GM19468 (cell line): ENCODE measurements at regions not wholly inside any gene's neighbourhood (a gene's known extent, or its start where the extent isn't known, plus 50 kb on each side); places are given as distances from the start of the nearest gene placed in this dataset.
"Not testable (repeated sequence)": the region's sequence is repeated elsewhere in the genome, so short reads cannot be mapped to it uniquely, and the experiment has no call there.

Experiments
- ATAC-seq: cut with Tn5 transposase; IDR thresholded peaks from one replicate; pipeline ENCODE4 v1.9.1; 2021; ENCODE audit warnings: mild to moderate bottlenecking, moderate library complexity, moderate number of reproducible peaks; ENCODE audit not compliant: unreplicated experiment; ENCODE audit errors: extremely low read depth

DNA sequence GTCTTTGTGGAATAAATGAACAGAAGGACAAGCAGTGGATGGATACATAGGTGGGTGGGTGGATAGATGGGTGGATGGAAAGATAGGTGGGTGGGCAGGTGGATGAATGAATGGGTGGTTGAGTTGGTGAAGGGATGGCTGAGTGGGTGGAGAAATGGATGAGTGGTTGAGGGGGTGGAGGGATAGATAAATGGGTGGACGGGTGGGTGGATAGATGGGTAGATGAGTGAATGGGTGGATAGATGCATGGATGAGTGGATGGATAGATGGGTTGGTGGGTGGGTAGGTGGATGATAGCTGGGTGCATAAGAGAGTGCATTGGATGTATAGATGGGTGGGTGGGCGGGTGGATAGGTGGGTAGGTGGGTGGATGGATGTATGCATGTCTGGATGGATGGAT lies 63.5 kb downstream of the UNC93B1 start:
- not testable (repeated sequence) for ATAC-seq

DNA sequence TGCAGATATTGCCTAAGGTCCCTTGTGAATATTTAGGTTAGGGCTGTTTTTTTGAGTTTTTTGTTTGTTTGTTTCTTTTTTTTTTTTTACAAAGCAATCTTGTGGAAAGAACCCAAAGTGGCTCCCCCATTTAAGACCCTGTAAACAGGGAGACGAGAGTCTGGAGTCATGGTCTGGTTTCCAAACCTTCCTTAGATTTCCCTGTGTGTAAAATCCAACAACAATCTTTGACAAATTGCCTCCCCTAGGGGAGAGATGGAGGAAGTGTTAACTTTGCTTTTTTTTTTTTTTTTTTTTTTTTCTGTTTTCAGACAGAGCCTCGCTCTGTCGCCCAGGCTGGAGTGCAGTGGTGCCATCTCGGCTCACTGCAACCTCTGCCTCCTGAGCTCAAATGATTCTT lies 64.9 kb downstream of the UNC93B1 start:
- ATAC-seq, result not testable (repeated sequence)

DNA sequence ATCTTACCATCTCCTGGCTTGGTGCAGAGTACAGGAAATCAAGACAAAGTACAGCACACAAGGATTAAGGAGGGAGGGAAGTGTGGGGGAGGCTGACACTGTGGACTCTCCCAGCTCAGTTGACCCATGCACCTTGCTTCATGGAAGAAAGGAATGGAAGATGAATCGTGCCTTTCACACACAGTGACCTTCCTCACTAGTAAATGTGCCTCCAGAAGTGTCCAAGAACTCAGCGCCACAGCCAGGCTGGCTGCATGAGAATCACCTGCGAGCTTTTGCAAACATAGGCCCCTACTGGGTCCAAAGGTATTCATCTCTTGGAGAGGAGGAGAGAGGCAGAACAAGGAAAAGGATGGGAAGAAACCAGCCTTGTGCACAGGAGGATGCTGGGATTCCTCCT lies 65.5 kb downstream of the UNC93B1 start:
- not testable (repeated sequence) for ATAC-seq

DNA sequence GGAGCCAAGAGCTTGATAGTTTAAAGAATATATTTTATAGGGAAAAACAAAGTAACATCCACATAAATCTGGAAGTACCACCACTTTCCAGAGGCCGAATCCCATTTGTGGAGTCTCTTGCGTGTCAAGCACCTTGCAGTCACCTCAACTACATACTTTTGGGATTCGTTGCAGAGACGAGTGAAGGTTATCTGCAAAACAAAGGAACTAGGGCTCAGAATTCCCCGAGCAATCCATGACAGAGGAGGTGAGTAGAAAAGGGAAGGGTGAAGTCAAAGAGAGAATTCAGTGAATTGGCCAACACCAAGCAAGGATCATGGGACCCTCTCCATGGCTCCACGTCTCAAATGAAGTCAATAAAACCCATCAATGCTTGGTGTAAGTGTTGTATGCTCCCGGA lies 80.3 kb downstream of the UNC93B1 start:
- not testable (repeated sequence) for ATAC-seq

DNA sequence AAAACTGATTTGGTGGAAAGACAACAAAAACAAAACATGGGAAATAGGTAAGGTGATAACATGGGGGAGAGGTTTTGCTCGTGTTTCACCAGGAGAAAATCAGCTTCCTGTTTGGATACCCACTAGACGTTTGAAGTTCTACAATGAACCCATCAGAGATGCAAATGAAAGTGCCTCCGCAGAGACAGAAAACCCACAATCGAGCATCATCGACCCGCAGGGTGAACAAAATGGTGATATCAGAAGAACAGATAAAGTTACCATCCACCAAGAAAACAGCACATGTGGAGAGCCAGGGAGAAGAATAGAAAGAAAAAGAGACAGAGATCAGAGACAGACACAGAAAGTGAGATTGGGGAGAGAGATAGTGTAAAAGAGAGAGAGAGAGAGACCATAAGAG lies 83.4 kb downstream of the UNC93B1 start:
- ATAC-seq, result not testable (repeated sequence)

DNA sequence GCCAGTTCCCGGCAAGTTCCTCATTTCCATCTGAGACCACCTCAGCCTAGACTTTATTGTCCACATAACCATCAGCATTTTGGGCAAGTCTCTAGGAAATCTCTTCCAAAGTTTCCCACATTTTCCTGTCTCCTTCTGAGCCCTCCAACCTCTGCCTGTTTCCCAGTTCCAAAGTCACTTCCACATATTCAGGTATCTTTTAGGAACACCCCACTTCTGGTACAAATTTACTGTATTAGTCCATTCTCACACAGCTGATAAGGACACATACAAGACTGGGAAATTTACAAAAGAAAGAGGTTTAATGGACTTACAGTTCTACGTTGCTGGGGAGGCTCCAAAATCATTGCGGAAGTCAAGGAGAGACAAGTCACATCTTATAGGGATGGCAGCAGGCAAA lies 91.7 kb downstream of the UNC93B1 start:
- ATAC-seq, result not testable (repeated sequence)

DNA sequence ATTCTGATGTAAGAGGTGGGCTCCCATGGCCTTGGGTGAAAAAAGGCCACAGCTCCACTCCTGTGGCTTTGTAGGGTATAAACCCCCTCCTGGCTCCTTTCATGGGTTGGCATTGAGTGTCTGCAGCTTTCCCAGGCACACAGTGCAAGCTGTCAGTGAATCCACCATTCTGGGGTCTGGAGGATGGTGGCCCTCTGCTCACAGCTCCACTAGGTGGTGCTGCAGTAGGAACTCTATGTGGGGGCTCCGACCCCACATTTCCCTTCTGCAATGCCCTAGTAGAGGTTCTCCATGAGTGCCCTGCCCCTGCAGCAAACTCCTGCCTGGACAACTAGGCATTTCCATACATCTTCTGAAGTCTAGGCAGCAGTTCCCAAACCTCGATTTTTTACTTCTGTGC lies 92.7 kb downstream of the UNC93B1 start:
- not testable (repeated sequence) for ATAC-seq

DNA sequence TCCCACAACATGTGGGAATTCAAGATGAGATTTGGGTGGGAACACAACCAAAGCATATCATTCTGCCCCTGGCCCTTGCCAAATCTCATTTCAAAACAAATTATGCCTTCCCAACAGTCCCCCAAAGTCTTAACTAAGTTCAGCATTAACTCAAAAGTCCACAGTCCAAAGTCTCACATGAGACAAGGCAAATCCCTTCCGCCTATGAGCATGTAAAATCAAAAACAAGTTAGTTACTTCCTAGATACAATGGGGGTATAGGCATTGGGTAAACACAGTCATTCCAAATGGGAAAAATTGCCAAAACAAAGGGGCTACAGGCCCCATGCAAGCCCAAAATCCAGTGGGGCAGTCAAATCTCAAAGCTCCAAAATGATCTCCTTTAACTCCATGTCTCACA lies 93.1 kb downstream of the UNC93B1 start:
- not testable (repeated sequence) for ATAC-seq

DNA sequence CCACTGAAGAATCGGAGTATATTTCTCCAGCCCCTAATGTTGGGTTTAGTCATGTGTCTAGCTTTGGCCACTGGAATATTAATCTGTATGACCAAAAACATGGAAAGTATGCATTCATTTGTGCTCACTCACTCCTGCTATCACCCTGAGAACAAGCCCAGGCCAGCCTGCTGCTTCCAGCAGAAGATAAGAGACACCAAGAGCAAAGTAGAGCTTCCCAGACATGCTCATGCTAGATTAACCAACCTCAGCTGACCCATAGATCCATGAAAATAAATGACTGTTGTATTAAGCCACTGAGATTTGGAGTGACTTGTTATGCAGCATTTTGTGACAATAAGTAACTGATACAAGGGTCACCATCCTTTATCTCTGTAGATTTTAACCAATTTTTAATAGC lies 96.9 kb downstream of the UNC93B1 start:
- not testable (repeated sequence) for ATAC-seq

DNA sequence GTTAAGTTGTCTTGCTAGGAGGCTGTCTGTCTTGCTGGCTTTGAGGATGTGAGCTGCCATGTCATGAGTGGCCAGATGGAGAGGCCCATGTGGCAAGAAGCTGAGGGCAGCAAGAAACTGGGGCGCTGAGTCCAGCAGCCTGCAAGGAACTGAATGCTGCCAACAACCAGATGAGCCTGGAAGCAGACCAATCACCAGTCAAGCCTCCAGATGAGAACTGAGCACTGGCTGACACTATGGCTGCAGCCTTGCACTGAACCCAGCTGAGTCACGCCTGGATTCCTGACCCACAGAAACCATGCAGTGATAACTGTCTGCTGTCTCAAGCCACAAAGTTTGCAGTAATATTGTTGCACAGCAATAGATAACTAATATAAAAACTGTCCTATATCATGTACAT lies 104.4 kb downstream of the UNC93B1 start:
- not testable (repeated sequence) for ATAC-seq

DNA sequence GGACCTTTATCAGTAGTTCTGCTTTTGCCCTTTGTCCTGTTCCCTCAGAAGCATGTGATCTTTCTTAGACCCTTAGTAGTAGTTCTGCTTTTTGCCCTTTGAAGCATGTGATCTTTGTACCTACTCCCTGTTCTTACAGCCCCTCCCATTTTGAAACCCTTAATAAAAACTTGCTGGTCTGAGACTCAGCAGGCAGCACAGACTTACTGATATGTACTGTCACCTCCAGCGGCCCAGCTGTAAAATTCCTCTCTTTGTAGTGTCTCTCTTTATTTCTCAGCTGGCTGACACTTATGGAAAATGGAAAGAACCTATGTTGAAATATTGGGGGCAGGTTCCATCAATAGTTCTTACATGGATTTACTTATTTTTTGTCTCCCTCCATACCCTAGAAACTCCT lies 110.4 kb downstream of the UNC93B1 start:
- not testable (repeated sequence) for ATAC-seq

DNA sequence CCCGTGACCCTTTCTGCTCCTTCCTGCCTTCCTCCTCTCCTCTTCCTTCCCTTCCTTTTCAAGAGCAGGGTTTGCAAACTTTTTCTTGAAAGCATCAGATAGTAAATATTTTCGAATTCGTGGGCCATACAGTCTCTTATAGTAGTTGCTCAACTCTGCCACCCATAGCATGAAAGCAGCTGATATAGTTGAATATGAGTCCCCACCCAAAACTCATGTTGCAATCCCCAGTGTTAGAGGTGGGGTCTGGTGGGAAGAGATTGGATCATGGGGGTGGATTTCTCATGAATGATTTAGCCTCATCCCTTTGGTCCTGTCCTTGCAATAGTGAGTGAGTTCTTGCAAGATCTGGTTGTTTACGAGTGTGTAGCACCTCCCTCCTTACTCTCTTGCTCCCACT lies 114.3 kb downstream of the UNC93B1 start:
- not testable (repeated sequence) for ATAC-seq

DNA sequence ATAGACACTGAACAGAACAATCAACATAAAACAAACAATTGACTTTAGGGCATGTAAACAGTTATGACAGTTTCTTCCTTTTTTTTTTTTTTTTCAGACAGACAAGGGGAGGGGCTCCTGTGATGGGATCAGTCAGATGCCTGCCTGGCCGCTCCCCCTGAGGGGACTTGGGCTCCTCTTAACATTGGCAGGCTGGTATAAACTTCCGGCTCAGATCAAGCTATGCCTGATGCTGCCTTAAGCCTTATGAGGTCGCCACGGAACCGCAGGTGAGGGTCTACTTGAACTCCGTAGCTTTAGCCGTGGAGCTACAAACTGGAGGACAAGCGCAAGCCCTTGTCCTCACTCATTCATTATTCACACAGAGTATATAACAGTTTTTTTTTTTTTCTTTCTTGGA lies 115.8 kb downstream of the UNC93B1 start:
- not testable (repeated sequence) for ATAC-seq

DNA sequence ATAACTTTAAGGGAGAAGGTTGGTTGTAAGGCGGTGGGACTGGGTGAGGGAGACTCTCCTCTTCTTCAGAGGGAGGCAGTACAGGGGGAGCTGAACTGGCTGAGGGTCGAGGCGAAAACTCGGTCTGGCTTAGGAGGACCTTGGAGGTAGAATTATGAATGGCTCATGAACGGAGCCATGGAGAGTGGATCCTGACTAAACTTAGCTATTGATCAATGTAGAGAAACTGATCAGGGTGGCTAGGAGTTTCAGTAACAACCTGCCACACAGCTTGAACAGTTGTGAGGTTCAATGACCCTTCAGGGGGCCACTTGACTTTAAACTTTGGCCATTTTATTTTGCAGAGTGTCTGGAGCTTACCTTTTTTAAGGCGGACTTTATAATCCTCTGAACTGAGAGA lies 117.2 kb downstream of the UNC93B1 start:
- not testable (repeated sequence) for ATAC-seq

DNA sequence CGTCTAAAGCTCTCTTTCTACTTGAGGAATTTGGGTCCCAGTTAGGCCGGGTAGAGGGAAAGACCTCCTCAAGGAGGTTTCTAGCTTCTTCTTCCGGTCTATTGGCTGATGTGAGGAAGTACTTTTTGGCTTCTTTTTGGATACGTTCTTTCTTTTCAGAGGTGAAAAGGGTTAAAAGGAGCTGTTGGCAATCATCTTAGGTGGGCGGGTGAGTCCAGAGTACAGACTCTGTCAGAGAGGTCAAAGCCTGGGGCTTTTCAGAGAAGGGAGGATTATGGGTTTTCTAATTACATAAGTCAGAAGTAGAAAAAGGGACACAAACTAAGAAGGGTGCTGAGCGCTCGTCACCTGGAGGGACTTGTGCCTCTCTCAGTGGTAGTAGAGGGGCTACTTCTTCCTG lies 117.7 kb downstream of the UNC93B1 start:
- ATAC-seq, result not testable (repeated sequence)

DNA sequence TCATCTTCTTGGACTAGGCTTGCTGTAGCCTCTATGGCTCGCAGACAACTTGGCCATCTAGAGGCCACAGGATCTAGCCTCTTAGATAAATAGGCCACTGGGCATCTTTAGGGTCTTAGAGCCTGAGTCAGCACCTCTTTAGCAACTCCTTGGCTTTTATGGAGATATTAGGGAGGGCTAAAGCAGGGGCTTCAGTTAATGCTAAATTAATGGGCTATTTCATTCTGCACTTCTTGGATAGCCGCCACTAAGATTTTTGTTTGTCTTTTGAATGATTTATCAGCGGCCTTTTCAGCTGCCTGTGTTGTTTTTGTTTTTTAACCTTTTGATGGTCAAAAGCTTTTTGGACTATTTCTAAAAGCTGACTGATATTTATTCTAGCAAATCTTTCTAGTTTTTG lies 118.3 kb downstream of the UNC93B1 start:
- not testable (repeated sequence) for ATAC-seq

DNA sequence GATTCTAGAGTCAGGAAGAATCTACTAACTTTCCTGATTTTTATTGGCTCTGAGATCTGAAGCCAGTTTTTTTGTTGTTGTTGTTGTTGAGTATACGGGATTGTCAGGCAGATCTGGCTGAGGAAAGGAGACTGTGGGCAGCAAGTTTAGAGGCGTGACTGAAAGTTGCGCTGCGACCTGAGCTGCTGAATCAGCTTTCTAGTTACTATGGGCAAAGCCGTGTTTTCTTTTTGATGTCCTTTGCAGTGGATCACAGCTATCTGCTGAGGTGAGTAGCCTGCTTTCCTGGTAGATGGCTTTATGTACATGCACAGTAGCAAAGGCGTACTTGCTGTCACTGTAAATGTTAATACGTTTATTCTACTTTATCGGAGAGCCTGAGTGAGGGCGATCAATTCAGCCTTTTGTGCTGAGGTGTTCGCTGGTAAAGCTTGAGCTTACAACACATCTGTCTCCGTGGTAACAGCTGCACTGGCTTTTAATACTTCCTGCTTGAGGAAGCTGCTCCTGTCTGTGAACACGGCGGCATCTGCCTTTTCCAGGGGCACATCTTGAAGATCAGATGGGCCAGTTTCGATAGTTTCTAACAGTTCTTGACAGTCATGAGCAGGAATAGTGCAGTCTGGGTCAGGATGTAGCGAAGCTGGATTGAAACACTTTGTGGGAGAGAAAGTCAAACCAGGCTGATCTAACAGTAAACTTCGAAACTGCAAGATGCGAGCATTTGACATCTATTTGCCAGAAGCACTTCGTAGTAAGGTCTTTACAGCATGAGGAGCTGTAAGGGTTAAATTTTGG lies 118.9 kb downstream of the UNC93B1 start:
- not testable (repeated sequence) for ATAC-seq

DNA sequence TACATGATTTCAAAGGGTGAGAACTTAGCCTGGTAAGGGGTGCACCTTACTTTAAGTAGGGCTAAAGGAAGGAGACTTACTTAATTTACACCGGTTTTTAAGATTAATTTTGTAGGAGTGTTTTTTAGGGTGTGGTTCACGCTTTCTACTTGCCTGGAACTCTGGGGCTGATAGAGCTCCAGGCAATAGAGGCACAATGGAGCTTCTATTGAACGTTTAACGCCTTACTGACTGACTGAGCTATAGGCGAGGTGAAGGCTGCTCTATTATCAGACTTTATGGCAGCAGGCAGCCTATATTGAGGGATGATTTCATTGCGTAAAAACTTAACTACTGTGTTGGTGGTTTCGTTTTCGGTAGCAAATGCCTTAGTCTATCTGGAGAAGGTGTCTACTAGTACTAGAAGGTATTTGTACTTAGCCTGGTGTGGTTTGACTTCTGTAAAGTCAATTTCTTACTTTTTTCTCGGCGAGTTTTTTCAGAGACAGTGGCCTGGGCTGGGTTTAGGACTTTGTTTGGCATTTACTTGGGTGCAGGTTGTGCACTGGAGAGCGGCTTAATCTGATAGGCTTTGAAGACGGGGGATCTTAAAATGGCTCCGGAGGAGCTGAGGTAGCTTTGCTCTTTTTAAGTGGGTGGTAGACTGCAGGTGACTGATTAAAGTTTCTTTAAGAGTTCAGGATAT lies 119.7 kb downstream of the UNC93B1 start:
- ATAC-seq, result not testable (repeated sequence)

DNA sequence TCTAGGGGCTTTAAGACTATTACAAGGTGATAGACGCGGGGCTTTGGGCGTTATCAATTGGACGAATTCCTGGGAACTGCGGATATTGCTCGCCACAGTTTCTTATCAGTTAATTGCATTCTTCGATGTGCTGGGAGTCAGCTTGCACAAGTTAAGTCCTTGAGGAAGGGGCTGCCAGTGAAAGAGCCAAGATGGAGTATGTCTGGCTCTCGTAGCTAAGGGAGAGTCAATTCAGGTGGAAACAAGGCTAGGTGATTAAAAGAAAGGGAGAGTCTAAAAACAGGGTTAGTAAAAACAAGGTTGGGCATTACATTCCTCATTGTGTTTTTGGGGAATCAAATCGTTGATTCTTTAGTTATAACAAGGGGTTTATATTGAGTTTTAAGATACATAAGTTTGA lies 121.6 kb downstream of the UNC93B1 start:
- not testable (repeated sequence) for ATAC-seq

DNA sequence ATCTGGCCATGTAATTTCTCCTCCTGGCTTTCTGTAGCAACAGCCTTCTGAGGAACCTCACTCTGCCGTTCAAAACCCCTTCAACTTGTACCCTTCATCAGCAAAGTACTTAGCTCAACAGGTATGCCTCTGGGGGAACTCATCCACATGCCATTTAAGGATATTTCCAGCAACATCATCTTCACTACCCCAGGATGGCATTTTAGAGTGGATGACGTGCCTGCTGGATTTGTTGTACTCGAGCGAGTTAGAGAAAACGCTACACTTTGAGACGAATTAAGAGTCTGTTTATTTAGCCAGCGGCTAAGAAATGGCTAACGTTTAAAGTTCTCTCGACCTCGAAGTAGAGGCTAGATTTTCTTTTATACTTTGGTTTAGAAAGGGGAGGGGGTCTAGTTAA lies 122.1 kb downstream of the UNC93B1 start:
- not testable (repeated sequence) for ATAC-seq

DNA sequence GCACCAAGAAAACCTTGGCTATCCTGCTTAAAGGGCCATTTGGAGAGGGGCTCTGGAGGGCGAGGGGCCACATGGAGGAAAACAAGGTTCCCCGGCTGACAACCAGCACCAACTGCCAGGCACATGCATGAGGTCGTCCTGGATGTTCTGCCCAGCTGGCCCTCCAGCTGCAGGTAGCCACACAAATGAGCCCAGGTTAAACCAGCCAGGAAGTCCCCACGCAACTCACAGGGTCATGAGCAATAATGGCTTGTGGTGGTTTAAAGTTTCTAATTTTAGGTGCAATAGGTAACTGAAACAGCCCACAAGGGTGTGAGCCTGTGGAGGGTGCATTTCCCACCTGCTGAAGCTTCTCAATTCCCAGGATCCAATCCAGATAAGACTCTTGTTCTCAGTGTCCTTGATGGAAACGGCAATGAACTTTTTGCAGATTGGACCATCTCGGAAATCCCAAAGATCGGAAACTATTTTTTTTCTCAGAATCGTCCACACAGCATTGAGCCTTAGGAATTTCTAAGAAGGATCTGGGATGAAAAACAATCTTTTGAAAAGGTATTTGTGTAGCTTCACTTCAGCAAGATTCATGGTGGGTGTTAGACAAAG lies 123.2 kb downstream of the UNC93B1 start:
- not testable (repeated sequence) for ATAC-seq
